ENCODE measurements at regions not wholly inside any gene's neighbourhood (a gene's known extent, or its start where the extent isn't known, plus 50 kb on each side); places are given as distances from the start of the nearest gene placed in this dataset.

- Histone ChIP-seq H3K9ac (ENCODE audit: low read length) (no peak overlapping the region), H4K20me1 (ENCODE audit: low read length) (no peaks in the 10 kb centered on the region), H3K79me2 (ENCODE audit: low read length) (no peaks in the 10 kb centered on the region), H3K4me2 (ENCODE audit: low read length) (no peak overlapping the region), H3F3A (ENCODE audit: low read length, unreplicated experiment) (peaks cover 6% of the 10 kb centered on the region), H3K4me3 (ENCODE audit: low read length) (no peak overlapping the region), H3K27me3 (ENCODE audit: low read length) (no peaks in the 10 kb centered on the region), H3K9me3 (ENCODE audit: low read length) (no peaks in the 10 kb centered on the region), H3K9me2 (replicated peaks; ENCODE audit: low read length) (no peaks in the 10 kb centered on the region), H3K27ac (ENCODE audit: low read length) (no peak overlapping the region), H3K36me3 (ENCODE audit: low read depth, low read length) (no peaks in the 10 kb centered on the region), H3K4me1 (ENCODE audit: insufficient read depth, low read length) (peaks cover 21% of the 10 kb centered on the region), H2AFZ (ENCODE audit: low read length) (no peak overlapping the region)
- no peak for DNase-seq
- TF ChIP-seq EZH2 (IDR thresholded peaks at IDR 0.05; ENCODE audit: low read length, unreplicated experiment) = no peak
- no peak for ATAC-seq
- ChIA-PET CTCF (no interaction called here), POLR2A (ENCODE audit: unreplicated experiment) (no interaction called here)
- intact Hi-C loops (cut with micrococcal nuclease) = no loop called here
- no TSS peak for BruUV-seq (replicated peaks)
Measured at GRCh38 chr20:57986666-57987065, 241.8 kb downstream of the ANKRD60 start.

- Histone ChIP-seq H3K4me1 (ENCODE audit: insufficient read depth, low read length) (peaks cover 7% of the 10 kb centered on the region), H4K20me1 (ENCODE audit: low read length) (no peaks in the 10 kb centered on the region), H3K27me3 (ENCODE audit: low read length) (no peaks in the 10 kb centered on the region), H3K79me2 (ENCODE audit: low read length) (no peaks in the 10 kb centered on the region), H3K36me3 (ENCODE audit: low read depth, low read length) (no peaks in the 10 kb centered on the region), H2AFZ (ENCODE audit: low read length) (no peak overlapping the region), H3K27ac (ENCODE audit: low read length) (no peak overlapping the region), H3F3A (ENCODE audit: low read length, unreplicated experiment) (peaks cover 2% of the 10 kb centered on the region), H3K4me3 (ENCODE audit: low read length) (no peak overlapping the region), H3K9me2 (replicated peaks; ENCODE audit: low read length) (no peaks in the 10 kb centered on the region), H3K4me2 (ENCODE audit: low read length) (no peak overlapping the region), H3K9ac (ENCODE audit: low read length) (no peak overlapping the region), H3K9me3 (ENCODE audit: low read length) (no peaks in the 10 kb centered on the region)
- no peak for TF ChIP-seq CTCF (conservative IDR thresholded peaks at IDR 0.05; ENCODE audit: low read depth, low read length)
- no peak for TF ChIP-seq EZH2phosphoT487 (IDR thresholded peaks at IDR 0.05; ENCODE audit: borderline replicate concordance, low read length)
- no peak for TF ChIP-seq EZH2 (IDR thresholded peaks at IDR 0.05; ENCODE audit: low read length, unreplicated experiment)
- BruUV-seq (replicated peaks) = no TSS peak
- ATAC-seq (no peak), DNase-seq (no peak)
- intact Hi-C loops (cut with micrococcal nuclease) = no loop called here
- POLR2A ChIA-PET (ENCODE audit: unreplicated experiment) = no interaction called here
- CTCF ChIA-PET = no interaction called here
Measured at GRCh38 chr20:57985278-57985677, 243.2 kb downstream of the ANKRD60 start.

GRCh38 chr20:57983082-57983481, 245.4 kb downstream of the ANKRD60 start:
- CTCF ChIA-PET = no interaction called here
- no peaks in the 10 kb centered on the region for H3K79me2 ChIP-seq (ENCODE audit: low read length)
- no peaks in the 10 kb centered on the region for H3K27me3 ChIP-seq (ENCODE audit: low read length)

More at GRCh38 chr20:57983082-57983481, 245.4 kb downstream of the ANKRD60 start:
- no peak overlapping the region for H3K4me2 ChIP-seq (ENCODE audit: low read length)
- no TSS peak for BruUV-seq (replicated peaks)
- no peaks in the 10 kb centered on the region for H3K36me3 ChIP-seq (ENCODE audit: low read depth, low read length)
- H3F3A ChIP-seq (ENCODE audit: low read length, unreplicated experiment) = no peaks in the 10 kb centered on the region
- no peak overlapping the region for H3K4me3 ChIP-seq (ENCODE audit: low read length)
- intact Hi-C loops (cut with micrococcal nuclease) = no loop called here
- no peaks in the 10 kb centered on the region for H3K9me3 ChIP-seq (ENCODE audit: low read length)
- H3K9ac ChIP-seq (ENCODE audit: low read length) = no peak overlapping the region
- no peaks in the 10 kb centered on the region for H3K9me2 ChIP-seq (replicated peaks; ENCODE audit: low read length)
- ATAC-seq (no peak), DNase-seq (no peak)
- H3K4me1 ChIP-seq (ENCODE audit: insufficient read depth, low read length) = no peaks in the 10 kb centered on the region
- no peak overlapping the region for H3K27ac ChIP-seq (ENCODE audit: low read length)
- POLR2A ChIA-PET (ENCODE audit: unreplicated experiment) = no interaction called here
- no peak overlapping the region for H2AFZ ChIP-seq (ENCODE audit: low read length)
- no peaks in the 10 kb centered on the region for H4K20me1 ChIP-seq (ENCODE audit: low read length)
- no peak for TF ChIP-seq CTCF (conservative IDR thresholded peaks at IDR 0.05; ENCODE audit: low read depth, low read length)
- TF ChIP-seq EZH2phosphoT487 (IDR thresholded peaks at IDR 0.05; ENCODE audit: borderline replicate concordance, low read length) = no peak
- no peak for TF ChIP-seq EZH2 (IDR thresholded peaks at IDR 0.05; ENCODE audit: low read length, unreplicated experiment)
